ENCODE measurements at regions not wholly inside any gene's neighbourhood (a gene's known extent, or its start where the extent isn't known, plus 50 kb on each side); places are given as distances from the start of the nearest gene placed in this dataset.

- H3K9ac ChIP-seq (ENCODE audit: insufficient read depth in 1 of 2, low read length in 2 of 2) = no peak overlapping the region
- no peak for ATAC-seq (ENCODE audit: insufficient read depth, low FRiP score)
- no peak for TF ChIP-seq CTCF (IDR thresholded peaks at IDR 0.05; ENCODE audit: control extremely low read depth, extremely low read depth)
- no peak overlapping the region for H3K27ac ChIP-seq (ENCODE audit: low read depth in 1 of 2, low read length in 1 of 2)
- no peak overlapping the region for H3K4me3 ChIP-seq
- no peaks in the 10 kb centered on the region for H3K9me3 ChIP-seq (ENCODE audit: control insufficient read depth in 4 of 4, insufficient read depth in 3 of 4, low read length in 3 of 4)
- WGBS, 2 donors = 89 to 93% methylated on average over 9 of the region's 9 CpGs
- no peaks in the 10 kb centered on the region for H3K4me1 ChIP-seq (ENCODE audit: control insufficient read depth in 5 of 5, insufficient read depth in 5 of 5, low read length in 5 of 5)
- no peaks in the 10 kb centered on the region for H3K27me3 ChIP-seq (ENCODE audit: control insufficient read depth in 3 of 3, insufficient read depth in 3 of 3, low read length in 2 of 3)
- H3K36me3 ChIP-seq (ENCODE audit: control insufficient read depth in 4 of 4, insufficient read depth in 4 of 4, low read length in 4 of 4) = no peaks in the 10 kb centered on the region
- no peak for DNase-seq
Observed at GRCh38 chr19:31503211-31503610, 154.0 kb upstream of the TSHZ3 start.

GRCh38 chr19:31504221-31504620 is 155.0 kb upstream of the TSHZ3 start:
- no peak for DNase-seq
- Histone ChIP-seq H3K4me3 (no peak overlapping the region), H3K36me3 (ENCODE audit: control insufficient read depth in 4 of 4, insufficient read depth in 4 of 4, low read length in 4 of 4) (no peaks in the 10 kb centered on the region), H3K9me3 (ENCODE audit: control insufficient read depth in 4 of 4, insufficient read depth in 3 of 4, low read length in 3 of 4) (no peaks in the 10 kb centered on the region), H3K9ac (ENCODE audit: insufficient read depth in 1 of 2, low read length in 2 of 2) (no peak overlapping the region), H3K27ac (ENCODE audit: low read depth in 1 of 2, low read length in 1 of 2) (no peak overlapping the region), H3K4me1 (ENCODE audit: control insufficient read depth in 5 of 5, insufficient read depth in 5 of 5, low read length in 5 of 5) (no peaks in the 10 kb centered on the region), H3K27me3 (ENCODE audit: control insufficient read depth in 3 of 3, insufficient read depth in 3 of 3, low read length in 2 of 3) (no peaks in the 10 kb centered on the region)
- ATAC-seq (ENCODE audit: insufficient read depth, low FRiP score) = no peak
- WGBS, 2 donors = 70 to 88% methylated on average over 2 of the region's 2 CpGs
- TF ChIP-seq CTCF (IDR thresholded peaks at IDR 0.05; ENCODE audit: control extremely low read depth, extremely low read depth) = no peak

GRCh38 chr19:31505596-31505910 is 156.3 kb upstream of the TSHZ3 start:
- DNase-seq = no peak
- ATAC-seq (ENCODE audit: insufficient read depth, low FRiP score) = no peak
- H3K27ac ChIP-seq (ENCODE audit: low read depth in 1 of 2, low read length in 1 of 2) = no peak overlapping the region
- no peaks in the 10 kb centered on the region for H3K4me1 ChIP-seq (ENCODE audit: control insufficient read depth in 5 of 5, insufficient read depth in 5 of 5, low read length in 5 of 5)
- no peaks in the 10 kb centered on the region for H3K9me3 ChIP-seq (ENCODE audit: control insufficient read depth in 4 of 4, insufficient read depth in 3 of 4, low read length in 3 of 4)
- WGBS, 2 donors = 89 to 96% methylated on average over 6 of the region's 6 CpGs
- H3K36me3 ChIP-seq (ENCODE audit: control insufficient read depth in 4 of 4, insufficient read depth in 4 of 4, low read length in 4 of 4) = no peaks in the 10 kb centered on the region
- no peak overlapping the region for H3K4me3 ChIP-seq
- H3K9ac ChIP-seq (ENCODE audit: insufficient read depth in 1 of 2, low read length in 2 of 2) = no peak overlapping the region
- no peak for TF ChIP-seq CTCF (IDR thresholded peaks at IDR 0.05; ENCODE audit: control extremely low read depth, extremely low read depth)
- H3K27me3 ChIP-seq (ENCODE audit: control insufficient read depth in 3 of 3, insufficient read depth in 3 of 3, low read length in 2 of 3) = no peaks in the 10 kb centered on the region

GRCh38 chr19:31506102-31506501 is 156.9 kb upstream of the TSHZ3 start:
- ATAC-seq (ENCODE audit: insufficient read depth, low FRiP score) (no peak), DNase-seq (no peak)
- Histone ChIP-seq H3K27me3 (ENCODE audit: control insufficient read depth in 3 of 3, insufficient read depth in 3 of 3, low read length in 2 of 3) (no peaks in the 10 kb centered on the region), H3K9me3 (ENCODE audit: control insufficient read depth in 4 of 4, insufficient read depth in 3 of 4, low read length in 3 of 4) (no peaks in the 10 kb centered on the region), H3K4me1 (ENCODE audit: control insufficient read depth in 5 of 5, insufficient read depth in 5 of 5, low read length in 5 of 5) (no peaks in the 10 kb centered on the region), H3K4me3 (no peak overlapping the region), H3K27ac (ENCODE audit: low read depth in 1 of 2, low read length in 1 of 2) (no peak overlapping the region), H3K36me3 (ENCODE audit: control insufficient read depth in 4 of 4, insufficient read depth in 4 of 4, low read length in 4 of 4) (no peaks in the 10 kb centered on the region), H3K9ac (ENCODE audit: insufficient read depth in 1 of 2, low read length in 2 of 2) (no peak overlapping the region)
- WGBS, 2 donors = 82 to 84% methylated on average over 8 of the region's 8 CpGs
- no peak for TF ChIP-seq CTCF (IDR thresholded peaks at IDR 0.05; ENCODE audit: control extremely low read depth, extremely low read depth)

Data from lung (tissue), 11 donors.